ENCODE measurements at regions not wholly inside any gene's neighbourhood (a gene's known extent, or its start where the extent isn't known, plus 50 kb on each side); places are given as distances from the start of the nearest gene placed in this dataset.
A peak's percentile ranks its signal among the peaks of the same experiment; 100 is the strongest.

- Histone ChIP-seq H3K4me2 (no peak overlapping the region), H3K4me1 (peaks cover 0 to 3% (median 0%) of the 10 kb centered on the region in 10 experiments; a peak in 1 of 20 replicates)
- no peak for TF ChIP-seq Cebpa-rat (IDR thresholded peaks at IDR 0.05)
Observed at GRCh38 chr1:163406772-163407171, 85.0 kb downstream of the NUF2 start.

GRCh38 chr1:163408262-163408661 is 86.5 kb downstream of the NUF2 start:
- H3K9me3 ChIP-seq (replicated peaks in 1 of 11): no peaks in the 10 kb centered on the region
- no peaks in the 10 kb centered on the region; a peak in 1 of 22 replicates for H4K20me1 ChIP-seq
- no peaks in the 10 kb centered on the region for H3K27me3 ChIP-seq
- H3K4me3 ChIP-seq: no peak overlapping the region
- TF ChIP-seq Cebpa-rat (IDR thresholded peaks at IDR 0.05): no peak
- no peaks in the 10 kb centered on the region for H3K36me3 ChIP-seq
- no peak overlapping the region for H3K9ac ChIP-seq
- no peak overlapping the region for H3K27ac ChIP-seq
- no peak overlapping the region for H3K4me2 ChIP-seq
- peaks cover 0 to 3% (median 0%) of the 10 kb centered on the region in 10 experiments; a peak in 1 of 20 replicates for H3K4me1 ChIP-seq

More at GRCh38 chr1:163406772-163407171, 85.0 kb downstream of the NUF2 start:
- Histone ChIP-seq H3K4me3 (no peak overlapping the region), H3K27me3 (no peaks in the 10 kb centered on the region), H3K9ac (no peak overlapping the region), H3K27ac (no peak overlapping the region), H3K9me3 (replicated peaks in 1 of 11) (no peaks in the 10 kb centered on the region), H3K36me3 (no peaks in the 10 kb centered on the region), H4K20me1 (no peaks in the 10 kb centered on the region; a peak in 1 of 22 replicates)

- H3K4me3 ChIP-seq: no peak overlapping the region
- no peaks in the 10 kb centered on the region for H3K27me3 ChIP-seq
- peaks cover 0 to 3% (median 0%) of the 10 kb centered on the region in 10 experiments; a peak in 1 of 20 replicates for H3K4me1 ChIP-seq
- H3K9ac ChIP-seq: no peak overlapping the region
- H3K4me2 ChIP-seq: peak overlapping the region in 4 of 11 experiments; percentile 11 to 26 (median 21); a peak in 3 of 22 replicates
- TF ChIP-seq Cebpa-rat (IDR thresholded peaks at IDR 0.05): no peak
- H3K9me3 ChIP-seq (replicated peaks in 1 of 11): no peaks in the 10 kb centered on the region
- H3K36me3 ChIP-seq: no peaks in the 10 kb centered on the region
- no peaks in the 10 kb centered on the region; a peak in 1 of 22 replicates for H4K20me1 ChIP-seq
- H3K27ac ChIP-seq: no peak overlapping the region
Observed at GRCh38 chr1:163410073-163410999, 88.6 kb downstream of the NUF2 start.

- Histone ChIP-seq H3K4me2 (no peak overlapping the region), H3K4me1 (peaks cover 0 to 3% (median 0%) of the 10 kb centered on the region in 10 experiments; a peak in 1 of 20 replicates), H4K20me1 (no peaks in the 10 kb centered on the region; a peak in 1 of 22 replicates), H3K9ac (no peak overlapping the region), H3K4me3 (no peak overlapping the region), H3K27ac (no peak overlapping the region), H3K36me3 (no peaks in the 10 kb centered on the region), H3K27me3 (no peaks in the 10 kb centered on the region), H3K9me3 (replicated peaks in 1 of 11) (no peaks in the 10 kb centered on the region)
- TF ChIP-seq Cebpa-rat (IDR thresholded peaks at IDR 0.05): no peak
Observed at GRCh38 chr1:163412221-163412620, 90.5 kb downstream of the NUF2 start.

DNA sequence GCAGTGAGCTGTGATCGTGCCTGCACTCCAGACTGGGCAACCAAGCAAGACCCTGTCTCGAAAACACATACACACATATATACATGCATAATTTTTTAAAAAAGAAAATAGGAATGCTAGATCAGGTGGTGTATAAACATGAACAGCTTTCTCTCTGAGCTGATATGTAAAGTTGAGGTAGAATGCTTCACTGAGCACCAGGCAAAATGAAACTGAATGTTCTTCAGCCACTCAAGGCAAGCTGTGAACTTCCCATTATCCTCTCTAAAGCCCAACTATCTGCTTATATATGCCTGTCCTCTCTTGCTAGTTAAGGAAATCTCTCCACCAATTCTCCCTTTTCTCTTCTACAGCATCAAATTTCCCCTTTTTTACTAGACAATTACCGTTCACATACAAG is 93.0 kb downstream of the NUF2 start:
- no peak for TF ChIP-seq Cebpa-rat (IDR thresholded peaks at IDR 0.05)
- no peaks in the 10 kb centered on the region for H4K20me1 ChIP-seq
- no peaks in the 10 kb centered on the region for H3K9me3 ChIP-seq (replicated peaks in 1 of 11)
- H3K36me3 ChIP-seq: no peaks in the 10 kb centered on the region
- 0 out of 22 replicates have a peak overlapping the region, but pooled peaks of 1 of the 11 experiments have one; percentile 15 for H3K4me2 ChIP-seq
- no peak overlapping the region for H3K9ac ChIP-seq
- peaks cover 0 to 3% (median 0%) of the 10 kb centered on the region in 10 experiments; a peak in 1 of 20 replicates for H3K4me1 ChIP-seq
- no peak overlapping the region for H3K27ac ChIP-seq
- H3K27me3 ChIP-seq: no peaks in the 10 kb centered on the region
- H3K4me3 ChIP-seq: no peak overlapping the region

DNA sequence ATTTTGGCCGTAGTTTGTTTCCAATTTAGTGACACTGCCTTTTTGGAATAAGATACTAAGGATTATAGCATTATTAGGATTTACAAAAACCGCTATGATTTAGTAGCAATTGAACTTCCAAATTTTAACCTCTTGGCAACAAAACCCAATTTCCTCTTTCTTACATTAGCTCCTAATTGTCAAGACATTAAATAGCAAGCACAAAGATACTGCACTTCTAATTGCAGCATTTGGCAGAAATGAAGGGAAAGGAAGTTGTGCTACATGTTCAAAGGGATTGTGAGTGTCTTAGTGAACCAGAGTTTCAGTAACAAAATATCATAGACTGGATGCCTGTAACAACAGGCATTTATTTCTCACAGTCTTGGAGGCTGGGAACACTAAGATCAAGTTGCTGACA is 99.9 kb downstream of the NUF2 start:
- Histone ChIP-seq H3K4me2 (no peak overlapping the region), H3K4me1 (no peaks in the 10 kb centered on the region), H3K9ac (no peak overlapping the region), H3K27ac (no peak overlapping the region), H3K4me3 (no peak overlapping the region), H4K20me1 (no peaks in the 10 kb centered on the region), H3K36me3 (no peaks in the 10 kb centered on the region), H3K27me3 (no peaks in the 10 kb centered on the region), H3K9me3 (replicated peaks in 1 of 11) (no peaks in the 10 kb centered on the region)
- no peak for TF ChIP-seq Cebpa-rat (IDR thresholded peaks at IDR 0.05)

GRCh38 chr1:163422738-163423404 is 101.1 kb downstream of the NUF2 start:
- Histone ChIP-seq H3K9me3 (replicated peaks in 1 of 11) (no peaks in the 10 kb centered on the region), H3K4me3 (no peak overlapping the region), H3K4me2 (no peak overlapping the region), H3K27me3 (no peaks in the 10 kb centered on the region), H3K9ac (no peak overlapping the region), H3K4me1 (no peaks in the 10 kb centered on the region), H3K27ac (no peak overlapping the region), H4K20me1 (no peaks in the 10 kb centered on the region), H3K36me3 (no peaks in the 10 kb centered on the region)
- TF ChIP-seq Cebpa-rat (IDR thresholded peaks at IDR 0.05): no peak

DNA sequence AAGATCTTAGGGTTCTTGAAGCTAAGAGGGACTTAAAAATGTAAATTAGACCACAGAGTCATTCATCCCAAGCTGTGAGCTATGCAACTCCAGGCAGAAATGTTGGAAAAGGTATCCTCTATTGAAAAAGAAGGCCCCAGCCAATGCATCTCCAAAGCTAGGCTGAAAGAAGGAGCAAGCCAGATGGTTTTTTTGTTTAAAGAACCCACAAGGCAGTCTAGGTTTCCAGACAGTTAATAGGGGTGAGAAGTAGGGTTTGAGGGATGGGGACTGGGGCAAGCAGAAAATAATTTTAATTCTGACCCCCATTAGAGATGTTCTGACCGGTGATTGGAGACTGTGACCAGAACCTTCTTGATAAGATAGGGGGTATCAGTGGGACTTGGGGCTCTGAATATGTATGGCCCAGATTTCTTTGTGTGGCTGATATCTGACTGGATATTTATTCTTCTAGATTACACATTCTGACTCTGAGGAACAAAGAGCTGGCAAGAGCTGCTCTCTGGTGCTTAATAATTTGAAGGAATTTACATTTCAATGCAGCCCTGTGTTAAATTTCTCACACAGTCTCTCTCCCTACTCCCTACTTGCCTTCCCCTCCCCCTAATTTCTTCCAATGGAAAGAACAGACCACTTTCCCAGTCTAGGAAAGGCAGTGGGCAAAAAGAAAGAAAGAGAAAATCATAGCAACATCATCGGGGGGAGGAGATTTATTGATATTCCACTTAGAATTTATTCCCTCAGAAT is 104.9 kb downstream of the NUF2 start:
- Histone ChIP-seq H3K4me2 (no peak overlapping the region), H4K20me1 (no peaks in the 10 kb centered on the region), H3K9me3 (replicated peaks in 1 of 11) (peaks cover 0 to 7% (median 0%) of the 10 kb centered on the region in 11 experiments; a peak in 4 of 22 replicates), H3K27ac (no peak overlapping the region), H3K27me3 (no peaks in the 10 kb centered on the region), H3K36me3 (no peaks in the 10 kb centered on the region), H3K4me3 (no peak overlapping the region), H3K4me1 (no peaks in the 10 kb centered on the region), H3K9ac (no peak overlapping the region)
- TF ChIP-seq Cebpa-rat (IDR thresholded peaks at IDR 0.05): no peak

DNA sequence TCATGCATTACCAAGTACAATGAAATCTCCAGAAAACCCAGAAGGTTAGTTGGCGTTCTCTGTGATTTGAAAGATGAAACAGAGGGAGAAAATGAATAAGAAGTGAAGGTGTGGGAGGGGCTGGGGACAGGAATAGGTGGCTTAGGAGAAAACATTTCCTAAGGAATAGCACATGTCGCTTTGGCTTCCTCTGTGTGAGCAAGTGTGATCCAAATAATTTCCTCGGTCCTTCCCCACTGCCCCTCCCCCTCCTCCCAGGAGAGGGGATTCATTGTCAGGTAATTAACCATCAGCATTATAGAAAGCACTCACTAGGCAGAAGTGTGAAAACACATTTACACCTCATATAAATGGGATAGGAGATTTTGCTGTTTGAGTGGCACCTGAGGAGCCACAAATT is 105.5 kb downstream of the NUF2 start:
- Histone ChIP-seq H3K36me3 (no peaks in the 10 kb centered on the region), H3K4me2 (no peak overlapping the region), H4K20me1 (no peaks in the 10 kb centered on the region), H3K4me1 (no peaks in the 10 kb centered on the region), H3K27ac (no peak overlapping the region), H3K4me3 (no peak overlapping the region), H3K27me3 (no peaks in the 10 kb centered on the region), H3K9ac (no peak overlapping the region), H3K9me3 (replicated peaks in 1 of 11) (peaks cover 0 to 9% (median 3%) of the 10 kb centered on the region in 11 experiments; a peak in 6 of 22 replicates)
- TF ChIP-seq Cebpa-rat (IDR thresholded peaks at IDR 0.05): no peak
